MM.1S (cell line): ENCODE measurements at regions not wholly inside any gene's neighbourhood (a gene's known extent, or its start where the extent isn't known, plus 50 kb on each side); places are given as distances from the start of the nearest gene placed in this dataset.

Experiments used
- DNase-seq: peaks from one replicate; pipeline ENCODE4 v3.0.0-alpha.2; 2015
- H2AFZ ChIP-seq: fragments of 300-600 bp; sonication (generic); 2 replicates; pipeline ENCODE4 v1.6.0; 2016; ENCODE audit warnings: antibody characterized with exemption, low read length
- H3F3A ChIP-seq: fragments of 300-600 bp; sonication (generic); 2 replicates; pipeline ENCODE4 v1.6.1; 2016; ENCODE audit warnings: mild to moderate bottlenecking, antibody characterized with exemption, low read length, moderate library complexity, mixed read lengths; ENCODE audit not compliant: insufficient read depth
- H3K27ac ChIP-seq: fragments of 300-600 bp; sonication (generic); 2 replicates; pipeline ENCODE4 v1.5.1; 2016; ENCODE audit warnings: mild to moderate bottlenecking, low read length
- H3K27me3 ChIP-seq: fragments of 300-600 bp; sonication (generic); replicated peaks from 2 replicates; pipeline ENCODE4 v1.6.0; 2016; ENCODE audit warnings: low read length; ENCODE audit not compliant: insufficient read depth
- H3K36me3 ChIP-seq: fragments of 300-600 bp; sonication (generic); replicated peaks from 2 replicates; pipeline ENCODE4 v1.6.1; 2016; ENCODE audit warnings: mild to moderate bottlenecking, low read length, mixed read lengths; ENCODE audit not compliant: insufficient read depth
- H3K4me1 ChIP-seq: fragments of 300-600 bp; sonication (generic); 2 replicates; pipeline ENCODE4 v1.6.1; 2016; ENCODE audit warnings: low read length, mixed read lengths
- H3K4me2 ChIP-seq: fragments of 300-600 bp; sonication (generic); 2 replicates; pipeline ENCODE4 v1.6.0; 2016; ENCODE audit warnings: low read depth, low read length
- H3K4me3 ChIP-seq: fragments of 300-600 bp; sonication (generic); 2 replicates; pipeline ENCODE4 v1.5.1; 2016; ENCODE audit warnings: low read length, mixed read lengths
- H3K79me2 ChIP-seq: fragments of 300-600 bp; sonication (generic); 2 replicates; pipeline ENCODE4 v1.6.1; 2016; ENCODE audit warnings: mixed run types, low read length, mixed read lengths
- H3K9ac ChIP-seq: fragments of 300-600 bp; sonication (generic); 2 replicates; pipeline ENCODE4 v1.6.1; 2016; ENCODE audit warnings: low read length, mixed read lengths
- H3K9me2 ChIP-seq: fragments of 300-600 bp; sonication (generic); replicated peaks from 2 replicates; pipeline ENCODE4 v1.6.1; 2016; ENCODE audit warnings: mild to moderate bottlenecking, low read length, mixed read lengths; ENCODE audit not compliant: insufficient read depth
- H3K9me3 ChIP-seq: fragments of 300-600 bp; sonication (generic); replicated peaks from 2 replicates; pipeline ENCODE4 v1.6.1; 2016; ENCODE audit warnings: mild to moderate bottlenecking, low read length, mixed read lengths; ENCODE audit not compliant: insufficient read depth
- H4K20me1 ChIP-seq: fragments of 300-600 bp; sonication (generic); 2 replicates; pipeline ENCODE4 v1.6.1; 2016; ENCODE audit warnings: mild to moderate bottlenecking, low read length, moderate library complexity, mixed read lengths; ENCODE audit not compliant: insufficient read depth
- CTCF ChIP-seq: fragments of 300-600 bp; sonication (generic); IDR thresholded peaks from 2 replicates; pipeline ENCODE4 v1.5.1; 2016; ENCODE audit warnings: antibody characterized with exemption, low read length, mixed read lengths
- EZH2 ChIP-seq: fragments of 300-600 bp; sonication (generic); optimal IDR thresholded peaks from 2 replicates; pipeline ENCODE3; 2017; ENCODE audit warnings: low read depth, mild to moderate bottlenecking, antibody characterized with exemption, low read length, mixed read lengths
- EZH2phosphoT487 ChIP-seq: fragments of 300-600 bp; sonication (generic); IDR thresholded peaks from 2 replicates; pipeline ENCODE4 v1.6.1; 2018; ENCODE audit warnings: antibody characterized with exemption, low read length

- H2AFZ ChIP-seq: no peak overlapping the region
Measured at GRCh38 chr10:71092812-71093401, 119.5 kb upstream of the UNC5B start.

GRCh38 chr10:71093531-71093930 is 118.8 kb upstream of the UNC5B start:
- Histone ChIP-seq H3K9ac (no peak overlapping the region), H3K79me2 (no peaks in the 10 kb centered on the region), H3K4me3 (no peak overlapping the region), H3K4me1 (no peaks in the 10 kb centered on the region), H3K4me2 (no peak overlapping the region), H3F3A (no peaks in the 10 kb centered on the region), H3K27ac (no peak overlapping the region), H3K9me2 (no peaks in the 10 kb centered on the region), H2AFZ (no peak overlapping the region), H3K9me3 (no peaks in the 10 kb centered on the region), H3K36me3 (no peaks in the 10 kb centered on the region), H3K27me3 (0 out of 2 replicates have a peak, but pooled peaks cover 3% of the 10 kb centered on the region), H4K20me1 (no peaks in the 10 kb centered on the region)
- no peak for DNase-seq
- no peak for TF ChIP-seq EZH2
- no peak for TF ChIP-seq CTCF
- TF ChIP-seq EZH2phosphoT487: no peak

More at GRCh38 chr10:71092812-71093401, 119.5 kb upstream of the UNC5B start:
- no peaks in the 10 kb centered on the region for H3K9me2 ChIP-seq
- H3K27ac ChIP-seq: no peak overlapping the region
- H3K4me3 ChIP-seq: no peak overlapping the region
- no peaks in the 10 kb centered on the region for H3F3A ChIP-seq
- H3K4me2 ChIP-seq: no peak overlapping the region
- H3K36me3 ChIP-seq: no peaks in the 10 kb centered on the region
- no peak for DNase-seq
- 0 out of 2 replicates have a peak, but pooled peaks cover 3% of the 10 kb centered on the region for H3K27me3 ChIP-seq
- no peaks in the 10 kb centered on the region for H3K79me2 ChIP-seq
- no peaks in the 10 kb centered on the region for H3K9me3 ChIP-seq
- no peak for TF ChIP-seq EZH2
- no peak for TF ChIP-seq CTCF
- TF ChIP-seq EZH2phosphoT487: no peak
- H4K20me1 ChIP-seq: no peaks in the 10 kb centered on the region
- H3K4me1 ChIP-seq: no peaks in the 10 kb centered on the region
- H3K9ac ChIP-seq: no peak overlapping the region

- H3F3A ChIP-seq: no peaks in the 10 kb centered on the region
- H3K9ac ChIP-seq: no peak overlapping the region
- TF ChIP-seq EZH2: no peak
- TF ChIP-seq CTCF: no peak
- TF ChIP-seq EZH2phosphoT487: no peak
- no peak for DNase-seq
- H3K27ac ChIP-seq: no peak overlapping the region
- no peaks in the 10 kb centered on the region for H3K9me3 ChIP-seq
- H2AFZ ChIP-seq: no peak overlapping the region
- H3K4me1 ChIP-seq: no peaks in the 10 kb centered on the region
- no peaks in the 10 kb centered on the region for H3K9me2 ChIP-seq
- no peaks in the 10 kb centered on the region for H4K20me1 ChIP-seq
- H3K27me3 ChIP-seq: 0 out of 2 replicates have a peak, but pooled peaks cover 3% of the 10 kb centered on the region
- no peaks in the 10 kb centered on the region for H3K79me2 ChIP-seq
- H3K4me3 ChIP-seq: no peak overlapping the region
- H3K4me2 ChIP-seq: no peak overlapping the region
- no peaks in the 10 kb centered on the region for H3K36me3 ChIP-seq
Measured at GRCh38 chr10:71094712-71095390, 117.5 kb upstream of the UNC5B start.
